HG02610 (cell line): ENCODE measurements at regions not wholly inside any gene's neighbourhood (a gene's known extent, or its start where the extent isn't known, plus 50 kb on each side); places are given as distances from the start of the nearest gene placed in this dataset.

ENCODE experiments used
- ATAC-seq: cut with Tn5 transposase; IDR thresholded peaks from one replicate; pipeline ENCODE4 v1.9.1; 2021; ENCODE audit warnings: mild to moderate bottlenecking, moderate library complexity; ENCODE audit not compliant: unreplicated experiment

DNA sequence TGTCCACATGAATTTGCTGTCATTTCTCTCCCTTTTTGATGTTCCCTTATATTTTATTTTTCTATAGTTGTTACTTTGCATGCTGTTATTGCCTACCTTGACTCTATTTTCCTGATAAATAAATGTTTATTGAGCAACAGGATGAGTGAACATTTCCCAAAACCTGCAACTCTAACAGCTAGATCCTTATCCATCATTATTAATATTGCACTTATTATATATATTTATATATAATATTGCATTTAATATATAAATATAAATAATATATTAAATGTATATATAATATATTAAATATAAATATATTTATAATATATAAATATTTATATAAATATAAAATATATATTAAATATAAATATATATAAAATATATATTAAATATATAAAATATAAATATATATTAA lies 436.1 kb upstream of the MMADHC start:
- no peak for ATAC-seq

DNA sequence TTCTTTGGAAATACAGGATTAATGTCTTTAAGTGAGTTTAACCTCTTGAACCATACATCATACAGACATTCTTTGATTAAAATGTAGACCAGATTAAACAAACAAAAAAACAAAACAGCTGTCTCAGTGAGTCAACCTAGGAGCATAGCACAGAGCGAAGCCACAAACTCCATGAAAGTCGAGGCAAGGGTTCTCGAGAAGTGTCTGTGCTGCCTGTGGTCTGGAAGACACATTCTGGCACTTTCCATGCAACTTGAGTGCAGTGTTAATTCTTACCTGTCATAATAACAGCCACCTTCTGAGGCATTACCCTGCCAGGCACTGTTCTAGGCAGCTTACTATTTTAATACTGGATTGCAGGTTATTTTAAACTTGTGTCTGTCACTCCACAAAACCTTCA lies 435.5 kb upstream of the MMADHC start:
- no peak for ATAC-seq

DNA sequence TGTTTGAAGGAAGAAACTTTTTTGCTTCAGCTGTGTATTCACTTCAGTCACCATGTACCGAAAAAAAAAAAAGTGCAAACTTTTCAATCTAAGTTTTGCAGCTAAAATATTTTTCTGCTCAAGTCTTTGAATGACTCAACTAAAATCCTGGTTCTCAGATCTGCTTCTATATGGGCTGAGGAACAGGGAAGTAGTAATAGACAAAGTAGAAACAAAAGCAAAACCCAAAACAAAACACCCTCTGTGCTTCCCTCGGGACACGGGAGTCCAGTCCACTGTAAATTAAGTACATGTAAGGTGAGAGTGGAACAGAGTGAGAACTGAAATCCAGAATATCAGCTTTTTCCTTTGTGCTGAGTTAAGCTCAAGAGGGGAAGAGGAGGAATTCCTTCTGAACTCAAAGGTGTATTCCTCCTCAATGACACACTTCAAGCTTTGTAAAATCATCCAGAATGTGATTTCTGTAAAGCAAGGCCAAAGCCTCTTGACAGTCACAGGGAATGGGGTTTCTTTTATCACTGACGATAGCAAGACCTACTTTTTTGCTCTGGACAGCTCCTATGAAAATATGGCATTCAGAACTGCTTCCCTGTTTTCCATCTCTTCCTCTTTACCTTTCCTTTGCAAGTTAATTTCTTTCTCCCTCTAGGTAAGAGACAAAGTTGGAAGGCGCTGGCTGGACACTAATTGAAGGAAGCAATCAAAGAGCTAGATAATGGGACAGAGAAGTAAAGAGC lies 433.5 kb upstream of the MMADHC start:
- ATAC-seq, result peak; percentile 66

DNA sequence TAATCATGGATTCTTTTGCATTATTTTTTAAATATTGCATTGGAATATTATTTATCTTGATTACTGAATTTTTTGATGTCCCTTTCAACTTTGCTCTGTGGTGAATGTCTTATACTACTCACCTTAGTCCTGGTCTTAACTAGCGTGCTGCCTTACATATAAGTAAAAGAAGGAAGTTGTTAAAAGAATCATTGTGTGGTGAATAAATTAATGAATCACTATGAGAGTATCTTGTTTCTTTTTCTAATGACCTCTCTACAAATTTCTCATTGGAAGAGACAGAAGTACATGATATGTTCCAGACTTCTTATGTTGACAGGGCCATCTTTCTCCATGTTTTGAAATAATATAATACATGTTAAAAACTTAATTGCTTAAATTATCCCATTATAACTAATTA lies 432.6 kb upstream of the MMADHC start:
- ATAC-seq, result no peak

DNA sequence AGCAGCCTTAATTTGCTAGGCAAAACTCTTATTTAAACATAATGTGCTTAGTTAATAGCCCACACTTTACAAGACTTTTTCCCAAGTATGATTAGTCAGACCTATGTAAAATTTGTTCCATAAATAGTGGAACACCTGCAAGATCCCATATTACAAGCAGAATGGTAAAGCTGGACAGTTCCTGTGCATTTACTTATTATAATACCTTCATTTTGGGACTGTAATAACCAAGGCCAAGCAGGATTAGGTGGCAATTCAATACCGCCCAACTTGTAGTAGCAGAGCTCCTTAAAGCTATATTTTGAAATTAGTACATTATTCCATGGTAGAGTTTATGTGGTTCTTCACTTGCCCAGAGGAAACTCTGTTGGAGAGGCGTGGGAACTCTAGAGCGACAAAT lies 431.5 kb upstream of the MMADHC start:
- no peak for ATAC-seq

DNA sequence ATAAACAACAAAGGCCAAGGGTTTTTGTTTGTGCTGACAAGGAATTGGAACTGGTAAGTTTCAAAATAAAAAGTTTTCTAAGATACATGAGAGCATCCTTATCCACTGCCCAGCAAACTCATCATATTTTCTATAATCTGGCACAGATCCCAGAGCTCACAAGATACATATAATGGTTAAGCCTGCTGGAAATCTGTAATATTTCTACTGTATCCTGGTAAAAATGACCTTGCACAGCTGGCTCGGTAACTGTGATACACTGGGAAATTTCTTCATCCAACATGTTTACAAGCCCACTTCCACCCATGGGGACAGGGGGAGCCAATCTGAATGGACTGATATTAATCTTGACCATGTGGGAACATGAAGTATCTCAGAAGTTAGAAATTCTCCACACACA lies 425.4 kb upstream of the MMADHC start:
- no peak for ATAC-seq

DNA sequence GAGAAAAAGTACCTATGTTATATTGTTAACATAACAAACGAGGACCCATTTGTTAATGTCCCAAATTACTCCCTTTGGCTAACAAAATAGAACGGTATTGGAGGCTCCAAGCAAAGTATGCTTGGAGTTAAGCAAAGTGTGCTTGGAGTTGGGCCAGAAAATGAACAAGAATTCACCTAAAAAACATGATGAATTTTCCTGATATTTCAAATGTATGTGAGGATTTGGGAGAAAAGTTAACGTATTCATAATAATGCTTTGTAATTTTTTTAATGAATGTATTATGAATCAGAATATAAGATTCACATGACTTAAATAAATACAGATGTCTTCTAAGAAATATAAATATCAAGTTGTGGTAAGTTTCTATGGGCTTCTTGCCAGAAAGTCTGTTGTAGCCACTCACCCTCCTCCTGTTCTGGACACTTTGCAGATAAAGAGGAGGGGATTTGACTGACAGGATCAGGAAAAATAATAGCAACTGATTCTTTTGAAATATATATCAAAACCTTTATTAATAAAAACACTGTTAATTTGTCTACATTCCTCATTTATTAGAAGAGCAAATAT lies 423.7 kb upstream of the MMADHC start:
- ATAC-seq, result no peak

DNA sequence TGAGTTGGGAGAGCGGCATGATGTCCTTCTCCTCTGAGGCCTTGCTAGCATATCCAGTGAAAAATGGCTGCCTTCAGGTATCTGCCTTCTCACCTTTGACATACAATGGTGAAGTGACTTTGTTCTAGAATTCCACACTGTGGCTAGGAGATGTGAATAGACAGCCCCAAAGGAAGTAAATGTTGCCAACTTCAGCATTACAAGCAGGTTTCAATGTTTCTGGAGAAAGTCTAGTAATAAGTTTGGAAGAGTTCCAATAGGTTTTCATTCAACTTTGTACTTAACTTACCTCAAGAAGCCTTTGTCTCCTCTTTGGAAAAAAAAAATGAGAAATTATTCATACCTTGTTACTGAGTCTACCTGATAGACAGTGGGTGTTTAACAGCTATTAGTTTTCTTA lies 421.3 kb upstream of the MMADHC start:
- no peak for ATAC-seq

DNA sequence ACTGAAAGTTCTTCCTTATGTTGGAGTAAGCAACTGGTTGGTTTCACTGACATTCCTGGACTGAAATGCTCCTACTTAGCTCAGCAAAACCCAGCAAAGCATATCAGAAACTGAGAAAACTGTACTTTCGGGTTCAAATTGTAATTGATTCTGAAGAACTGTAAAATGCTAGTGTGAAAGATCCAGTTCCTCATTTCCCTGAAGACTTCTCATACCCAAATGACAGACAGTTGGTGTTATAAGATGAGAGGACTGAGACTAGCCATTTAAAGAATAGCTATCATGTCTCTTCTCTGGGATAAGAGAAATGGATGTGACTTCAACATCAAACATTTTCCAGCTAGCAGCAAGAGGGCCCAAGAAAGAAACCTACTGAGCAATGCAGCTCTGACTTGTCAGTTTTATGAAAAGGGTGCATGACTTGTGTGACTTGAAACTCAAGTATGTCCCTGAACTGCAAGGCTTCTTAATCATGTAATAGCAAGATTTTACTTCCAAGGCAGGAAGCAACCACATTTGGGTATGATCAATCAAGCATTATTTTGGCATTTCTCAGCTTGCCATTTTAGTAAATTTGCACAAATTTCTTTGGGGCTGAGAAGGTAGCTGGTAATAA lies 420.3 kb upstream of the MMADHC start:
- ATAC-seq, result no peak

DNA sequence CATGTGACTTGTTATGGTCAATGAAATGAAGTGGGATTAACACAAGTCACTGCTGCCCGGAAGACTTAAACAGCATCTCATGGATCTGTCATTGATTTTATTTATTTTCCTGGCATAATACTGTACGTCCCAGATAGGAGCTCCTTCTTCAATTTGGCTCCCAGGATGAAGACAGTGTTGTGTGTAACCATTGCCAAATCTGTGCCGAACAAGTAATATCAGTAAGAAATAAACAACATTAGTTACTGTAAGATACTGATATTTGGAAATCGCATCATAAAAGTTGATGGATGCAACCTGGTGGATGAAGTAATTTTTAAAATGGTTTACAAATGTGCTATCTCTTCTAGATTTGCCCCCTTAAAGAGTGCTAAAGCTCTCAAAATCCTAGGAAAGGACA lies 419.0 kb upstream of the MMADHC start:
- ATAC-seq, result no peak

DNA sequence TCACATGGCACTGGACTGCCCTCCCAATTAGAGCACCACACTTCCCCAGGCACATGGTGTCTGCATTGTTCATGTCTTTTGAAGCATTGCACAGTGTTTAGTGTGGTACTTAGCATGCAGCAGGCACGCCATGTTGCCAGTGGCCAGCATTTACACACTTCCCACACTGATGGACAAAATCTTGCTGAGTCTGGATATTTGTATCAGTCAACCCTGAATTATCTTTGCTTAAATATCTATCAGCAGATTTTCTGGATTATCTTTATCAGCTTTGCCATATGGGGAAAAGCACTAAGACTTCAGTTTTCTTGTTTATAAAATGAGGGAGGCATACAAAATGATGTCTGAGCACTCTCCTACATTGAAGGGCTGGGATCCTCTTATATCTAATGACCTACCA lies 416.0 kb upstream of the MMADHC start:
- ATAC-seq, result no peak

DNA sequence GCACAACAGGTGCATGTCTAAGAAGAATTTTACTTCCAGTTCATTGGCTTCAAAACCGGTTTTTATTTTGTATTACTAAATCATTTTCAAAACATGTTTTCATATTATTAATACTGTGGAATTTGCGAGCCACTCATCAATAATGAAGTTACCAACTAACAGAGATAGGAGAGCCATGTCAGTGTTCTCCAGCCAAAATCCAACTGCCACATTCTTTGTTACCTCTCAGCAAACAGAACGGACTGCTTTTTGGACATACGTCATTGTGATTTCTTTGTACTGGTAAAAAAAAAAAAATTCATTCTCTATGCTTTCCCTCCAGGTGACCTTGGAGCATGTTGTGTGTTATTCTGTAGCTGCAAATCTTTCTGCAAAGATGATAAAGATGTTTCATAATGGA lies 414.2 kb upstream of the MMADHC start:
- ATAC-seq, result no peak

DNA sequence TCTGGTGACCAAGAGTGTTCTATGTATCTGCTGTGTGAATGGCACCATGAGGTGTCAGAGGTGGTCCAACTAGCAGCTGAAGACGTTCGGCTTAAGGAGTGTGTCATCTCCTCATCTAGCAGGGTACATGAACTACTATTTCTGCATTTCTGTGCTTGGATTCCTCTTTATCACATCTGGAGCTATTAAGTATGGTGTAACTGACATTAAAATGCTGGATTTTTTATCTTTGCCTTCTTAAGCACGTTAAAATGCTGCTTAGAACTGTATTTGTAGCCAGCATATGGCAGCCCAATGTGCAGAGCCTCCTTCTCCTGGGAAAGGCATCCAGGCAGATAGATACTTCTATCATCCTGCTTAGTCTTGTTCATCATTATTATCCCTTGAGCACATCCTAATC lies 409.3 kb upstream of the MMADHC start:
- ATAC-seq, result no peak

DNA sequence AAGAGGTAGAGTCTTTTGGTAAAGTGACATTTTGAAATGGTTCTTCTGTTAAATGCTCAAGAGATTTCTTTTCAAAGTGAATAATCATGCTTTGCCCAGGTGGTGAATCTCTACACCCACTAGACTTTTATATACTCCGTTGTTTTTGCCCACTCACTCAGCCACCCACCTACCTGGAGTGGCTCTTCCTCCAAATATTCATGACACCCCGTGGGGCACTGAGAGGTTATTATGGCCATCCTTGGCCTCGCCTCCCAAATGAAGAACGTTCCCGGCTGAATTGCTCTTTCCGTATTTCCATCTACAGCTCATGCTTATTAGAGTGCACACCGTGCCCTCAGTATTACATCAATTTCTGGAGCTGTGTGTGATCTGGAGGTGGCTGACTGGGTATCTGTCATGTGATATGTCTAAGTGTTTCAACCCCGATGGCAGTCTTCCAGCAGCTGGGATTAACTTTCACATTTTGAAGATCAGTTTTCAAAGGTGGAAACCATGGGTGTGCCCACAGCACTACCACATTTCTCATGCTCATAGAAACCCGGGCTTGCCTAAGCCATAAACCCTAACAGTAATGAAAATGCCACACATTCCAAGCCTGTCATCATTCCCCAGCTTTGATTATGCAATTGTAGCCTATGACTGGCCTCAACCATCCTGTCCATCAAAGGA lies 406.6 kb upstream of the MMADHC start:
- ATAC-seq, result no peak

DNA sequence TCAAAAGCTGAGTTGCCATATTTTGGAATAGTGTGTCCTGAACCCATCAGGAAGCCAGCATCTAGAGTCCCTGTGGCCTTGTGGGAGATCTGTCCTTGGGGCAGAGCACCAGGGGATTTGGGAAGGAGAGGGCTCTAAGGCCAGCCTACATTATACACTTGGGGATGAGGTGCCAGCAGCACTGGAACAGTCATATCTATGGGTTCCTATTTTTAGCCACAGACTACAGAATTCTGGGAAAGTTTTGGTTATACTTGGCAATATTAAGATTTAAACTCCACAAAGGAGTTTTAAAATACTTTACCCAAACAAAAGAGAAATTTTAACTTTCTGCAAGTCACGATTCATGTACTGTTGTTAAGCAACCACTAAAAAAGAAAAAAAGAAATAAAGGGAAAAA lies 405.7 kb upstream of the MMADHC start:
- no peak for ATAC-seq

DNA sequence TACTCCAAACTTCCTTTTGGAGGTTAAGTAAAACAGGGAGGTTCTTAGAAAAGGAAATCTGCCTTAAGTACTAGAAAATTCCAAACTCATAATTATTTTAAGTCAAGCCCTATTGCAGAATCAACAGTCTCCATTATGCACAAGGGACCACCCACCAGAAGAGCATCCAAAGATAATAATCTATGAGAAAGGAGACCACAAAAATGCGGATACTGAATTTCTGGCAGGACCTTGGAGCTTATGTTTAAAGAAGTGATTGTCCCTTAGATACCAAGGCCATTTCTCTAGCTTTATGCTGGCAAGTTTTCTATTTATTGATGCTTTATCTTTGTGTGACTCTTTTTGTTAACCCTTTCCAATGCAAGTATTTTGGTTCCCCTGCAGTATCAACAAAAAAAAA lies 404.0 kb upstream of the MMADHC start:
- ATAC-seq, result no peak

DNA sequence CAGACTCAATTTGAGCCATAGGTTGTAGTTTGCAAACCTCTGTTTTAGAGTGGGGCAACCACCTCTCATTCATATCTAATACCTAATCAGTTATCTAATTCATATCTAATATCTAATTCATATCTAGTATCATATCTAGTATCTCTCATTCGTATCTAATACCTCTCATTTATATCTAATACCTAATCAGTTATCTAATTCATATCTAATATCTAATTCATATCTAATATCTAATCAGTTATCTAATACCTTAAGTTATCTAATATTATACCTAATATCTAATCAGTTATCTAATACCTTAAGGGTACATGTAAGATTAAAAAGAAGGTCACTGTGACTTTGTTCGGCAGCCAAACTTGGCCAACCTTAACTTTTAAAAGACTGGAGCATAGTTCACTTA lies 403.4 kb upstream of the MMADHC start:
- ATAC-seq, result no peak

DNA sequence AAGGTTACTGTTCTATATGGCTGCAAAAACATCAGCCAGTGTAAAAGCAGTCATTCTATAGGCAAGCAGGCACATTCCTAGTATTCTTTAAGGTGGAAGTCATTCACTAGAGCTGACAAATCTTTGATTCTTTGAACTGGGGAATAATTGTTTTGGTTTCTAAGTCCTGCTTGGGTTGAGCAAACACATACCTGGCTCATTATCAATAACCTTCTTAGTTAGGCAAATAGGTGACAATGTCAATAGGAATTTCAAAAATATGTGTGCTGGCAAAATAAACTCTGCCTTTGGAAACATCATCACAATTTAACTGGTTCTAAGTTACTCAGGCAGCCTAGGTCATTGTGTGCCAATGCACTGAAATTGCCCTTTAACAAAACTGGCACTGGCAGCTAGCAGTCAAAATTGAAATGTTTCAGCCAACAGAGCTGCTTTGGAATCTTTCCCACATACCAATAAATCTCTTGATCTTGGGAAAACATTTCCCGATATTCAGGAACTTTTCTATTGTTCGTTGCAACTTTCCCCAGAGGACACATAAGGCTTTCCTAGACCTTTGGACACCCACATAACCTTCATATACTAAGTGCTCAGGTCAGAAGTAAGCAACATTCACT lies 402.0 kb upstream of the MMADHC start:
- no peak for ATAC-seq

DNA sequence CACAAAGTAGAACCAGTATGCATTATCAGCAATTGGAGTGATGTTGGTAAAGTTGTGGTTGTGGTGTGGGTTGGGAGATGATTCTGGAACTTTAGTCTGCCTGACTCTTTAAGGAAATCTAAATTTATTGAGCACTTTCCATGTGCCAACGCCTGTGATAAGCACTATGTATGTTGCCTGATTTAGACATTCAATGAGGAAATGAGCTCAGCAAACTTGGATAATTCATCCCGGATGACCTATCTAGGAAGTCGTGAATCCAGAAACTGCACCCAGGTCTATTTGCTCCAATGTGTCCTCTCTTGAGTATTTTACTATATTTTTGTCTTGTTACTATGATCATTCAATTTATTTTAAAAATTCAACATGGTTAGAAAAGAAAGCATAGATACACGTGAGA lies 400.8 kb upstream of the MMADHC start:
- ATAC-seq, result no peak

DNA sequence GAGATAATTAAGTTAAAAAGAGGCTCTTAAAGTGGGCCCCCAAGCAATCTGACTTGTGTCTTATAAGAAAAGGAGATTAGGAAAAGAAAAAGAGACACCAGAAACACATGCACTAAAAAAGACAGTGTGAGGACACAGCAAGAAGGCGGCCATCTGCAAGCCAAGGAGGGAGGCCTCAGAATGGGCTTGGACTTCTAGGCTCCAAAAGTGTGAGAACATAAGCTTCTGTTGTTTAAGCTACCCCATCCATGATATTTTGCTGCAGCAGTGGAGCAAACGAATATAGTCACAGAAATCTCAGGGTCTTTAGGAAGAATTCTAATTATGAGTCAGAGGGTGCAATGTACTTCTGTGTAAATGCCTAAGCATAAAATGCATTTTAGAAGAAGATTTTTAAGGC lies 399.3 kb upstream of the MMADHC start:
- no peak for ATAC-seq

DNA sequence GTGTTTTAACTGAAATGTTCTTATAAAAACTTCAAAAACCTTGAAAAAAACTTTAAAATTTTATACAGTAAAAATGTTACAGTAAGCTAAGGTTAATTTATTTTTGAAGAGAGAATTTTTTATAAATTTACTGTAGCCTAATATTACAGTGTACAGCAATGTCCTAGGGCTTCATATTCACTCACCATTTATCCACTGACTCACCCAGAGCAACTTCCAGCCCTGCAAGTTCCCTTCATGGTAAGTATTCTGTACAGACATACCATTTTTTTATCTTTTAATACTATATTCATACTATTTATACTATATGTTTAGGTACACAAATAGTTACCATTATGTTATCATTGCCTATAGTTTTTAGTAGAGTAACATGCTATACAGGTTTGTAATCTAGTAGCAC lies 396.7 kb upstream of the MMADHC start:
- ATAC-seq, result no peak

DNA sequence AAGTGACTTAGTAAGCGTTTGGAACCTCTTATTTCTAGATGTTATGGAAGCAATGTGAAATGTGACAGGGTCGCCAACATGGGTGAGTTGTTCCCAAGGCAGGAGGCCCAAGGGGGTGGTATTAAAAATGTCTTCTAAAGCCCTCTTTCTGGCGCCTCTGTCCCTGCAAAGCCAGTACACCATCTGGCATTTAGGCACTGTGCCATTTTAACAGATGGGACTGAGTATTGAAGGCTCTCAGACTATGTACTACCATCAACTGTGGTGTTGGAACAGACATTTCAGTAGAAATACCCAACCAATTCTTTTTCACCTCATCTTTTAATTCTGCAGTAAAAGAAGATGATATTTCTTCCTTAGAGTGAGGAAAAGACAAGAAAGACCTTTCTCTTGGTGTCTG lies 384.5 kb upstream of the MMADHC start:
- no peak for ATAC-seq
